HFFc6 (cell line): ENCODE measurements at regions not wholly inside any gene's neighbourhood (a gene's known extent, or its start where the extent isn't known, plus 50 kb on each side); places are given as distances from the start of the nearest gene placed in this dataset.

Source experiments
- DNase-seq: peaks from one replicate; pipeline ENCODE4 v3.0.0-alpha.2; 2018
- H3K27ac Mint-ChIP-seq: 2 replicates; pipeline ENCODE4 v1.8.0; 2020; ENCODE audit warnings: mild to moderate bottlenecking, mixed read lengths
- H3K27me3 Mint-ChIP-seq: 2 replicates; pipeline ENCODE4 v1.8.0; 2021; ENCODE audit warnings: mild to moderate bottlenecking, moderate library complexity, mixed read lengths; ENCODE audit not compliant: insufficient read depth
- H3K36me3 Mint-ChIP-seq: 2 replicates; pipeline ENCODE4 v1.8.0; 2021; ENCODE audit warnings: low read depth, mixed read lengths
- H3K4me1 Mint-ChIP-seq: 2 replicates; pipeline ENCODE4 v1.8.0; 2020; ENCODE audit warnings: low read depth, mixed read lengths
- H3K4me3 Mint-ChIP-seq: 2 replicates; pipeline ENCODE4 v1.8.0; 2020; ENCODE audit warnings: mild to moderate bottlenecking, moderate library complexity, mixed read lengths
- H3K9me3 Mint-ChIP-seq: 2 replicates; pipeline ENCODE4 v1.8.0; 2020; ENCODE audit warnings: mild to moderate bottlenecking, mixed read lengths
- TF ChIP-seq, protein P1 (sequence below): fragments of 200-600 bp; sonication (generic); IDR thresholded peaks from 2 replicates; pipeline ENCODE4 v1.5.0; 2021; ENCODE audit warnings: antibody characterized with exemption, mild to moderate bottlenecking

DNA sequence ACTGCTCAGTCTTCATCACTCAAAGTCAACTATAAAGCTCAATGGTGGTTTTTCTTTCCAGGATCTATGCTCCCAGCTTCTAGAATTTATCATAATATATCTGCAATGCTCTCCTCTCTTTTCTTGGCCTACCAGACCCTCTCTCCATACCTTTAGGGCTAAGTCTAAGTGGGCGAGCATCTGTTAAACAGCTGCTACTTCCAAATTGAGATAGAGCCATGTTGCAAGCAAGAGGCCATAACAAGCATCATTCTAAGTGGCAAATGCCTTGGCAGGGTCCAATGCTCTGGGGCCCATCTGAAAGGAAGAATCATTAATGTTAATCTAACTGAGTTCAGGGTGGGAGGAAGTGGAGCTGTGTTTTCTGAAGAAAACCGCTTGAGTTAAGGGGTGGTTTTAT lies 324.0 kb downstream of the TLR4 start:
- no peak overlapping the region for H3K27ac Mint-ChIP-seq
- peaks cover 19% of the 10 kb centered on the region for H3K9me3 Mint-ChIP-seq
- H3K4me1 Mint-ChIP-seq = no peaks in the 10 kb centered on the region
- TF ChIP-seq, protein P1, sequence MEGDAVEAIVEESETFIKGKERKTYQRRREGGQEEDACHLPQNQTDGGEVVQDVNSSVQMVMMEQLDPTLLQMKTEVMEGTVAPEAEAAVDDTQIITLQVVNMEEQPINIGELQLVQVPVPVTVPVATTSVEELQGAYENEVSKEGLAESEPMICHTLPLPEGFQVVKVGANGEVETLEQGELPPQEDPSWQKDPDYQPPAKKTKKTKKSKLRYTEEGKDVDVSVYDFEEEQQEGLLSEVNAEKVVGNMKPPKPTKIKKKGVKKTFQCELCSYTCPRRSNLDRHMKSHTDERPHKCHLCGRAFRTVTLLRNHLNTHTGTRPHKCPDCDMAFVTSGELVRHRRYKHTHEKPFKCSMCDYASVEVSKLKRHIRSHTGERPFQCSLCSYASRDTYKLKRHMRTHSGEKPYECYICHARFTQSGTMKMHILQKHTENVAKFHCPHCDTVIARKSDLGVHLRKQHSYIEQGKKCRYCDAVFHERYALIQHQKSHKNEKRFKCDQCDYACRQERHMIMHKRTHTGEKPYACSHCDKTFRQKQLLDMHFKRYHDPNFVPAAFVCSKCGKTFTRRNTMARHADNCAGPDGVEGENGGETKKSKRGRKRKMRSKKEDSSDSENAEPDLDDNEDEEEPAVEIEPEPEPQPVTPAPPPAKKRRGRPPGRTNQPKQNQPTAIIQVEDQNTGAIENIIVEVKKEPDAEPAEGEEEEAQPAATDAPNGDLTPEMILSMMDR = no peak
- no peak for DNase-seq
- H3K4me3 Mint-ChIP-seq = no peak overlapping the region
- no peaks in the 10 kb centered on the region; the same call in 1 of the 2 replicates for H3K27me3 Mint-ChIP-seq
- H3K36me3 Mint-ChIP-seq = no peaks in the 10 kb centered on the region; the same call in 1 of the 2 replicates

DNA sequence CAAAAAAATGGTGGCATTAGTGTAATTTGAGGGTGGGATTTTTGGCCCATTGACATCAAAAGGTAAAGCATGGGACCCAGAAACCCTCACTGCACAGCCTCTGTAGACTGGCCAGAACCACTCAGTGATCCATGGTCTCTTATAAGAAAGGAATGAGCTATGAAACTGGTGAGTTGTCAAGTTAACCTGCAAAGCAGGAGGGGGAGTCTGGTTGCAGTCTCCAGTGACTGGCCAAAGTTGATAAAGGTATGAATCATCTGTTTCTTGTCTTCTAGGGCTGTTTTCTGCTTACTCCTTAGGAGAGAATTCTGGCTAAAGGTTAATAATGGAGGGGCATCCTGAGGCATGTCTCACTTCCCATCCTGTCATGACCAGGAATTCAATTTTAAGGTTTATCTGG lies 325.2 kb downstream of the TLR4 start:
- TF ChIP-seq, protein P1 = no peak
- Mint-ChIP-seq H3K27me3 (no peaks in the 10 kb centered on the region; the same call in 1 of the 2 replicates), H3K36me3 (no peaks in the 10 kb centered on the region; the same call in 1 of the 2 replicates), H3K27ac (no peak overlapping the region), H3K9me3 (peaks cover 26% of the 10 kb centered on the region), H3K4me3 (no peak overlapping the region), H3K4me1 (no peaks in the 10 kb centered on the region)
- no peak for DNase-seq

DNA sequence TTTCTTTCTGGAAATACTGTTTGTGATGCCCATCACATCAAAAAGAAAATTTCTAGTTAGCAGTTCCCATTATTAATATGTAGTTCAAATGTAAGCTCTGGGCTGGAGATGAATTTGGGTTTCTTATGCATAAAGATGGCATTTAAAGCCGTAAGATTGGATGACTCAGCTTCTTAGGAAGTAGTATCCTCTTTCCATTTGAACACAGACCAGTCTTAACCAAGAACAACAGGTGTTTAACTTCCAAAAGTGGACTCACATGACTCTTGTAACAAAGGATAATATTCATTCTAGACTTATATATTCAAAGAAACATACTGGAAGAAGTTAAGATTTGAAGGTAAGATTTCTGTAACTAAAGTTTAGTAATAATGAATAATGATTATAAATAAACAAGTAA lies 330.5 kb downstream of the TLR4 start:
- H3K4me3 Mint-ChIP-seq = no peak overlapping the region

DNA sequence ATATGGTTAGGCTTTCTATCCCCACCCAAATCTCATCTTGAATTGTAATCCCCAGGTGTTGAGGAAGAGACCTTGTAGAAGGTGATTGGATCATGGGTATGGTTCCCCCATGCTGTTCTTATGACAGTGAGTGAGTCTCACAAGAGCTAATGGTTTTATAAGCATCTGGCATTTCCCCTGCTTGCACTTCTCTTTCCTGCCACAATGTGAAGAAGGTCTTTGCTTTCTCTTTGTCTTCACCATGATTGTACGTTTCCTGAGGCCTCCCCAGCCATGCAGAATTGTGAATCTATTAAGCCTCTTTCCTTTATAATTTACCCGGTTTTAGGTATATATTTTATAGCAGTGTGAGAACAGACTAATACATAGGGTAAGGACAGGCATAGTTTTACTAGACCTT lies 334.5 kb downstream of the TLR4 start:
- no peak overlapping the region for H3K4me3 Mint-ChIP-seq
- H3K27ac Mint-ChIP-seq = no peak overlapping the region
- H3K9me3 Mint-ChIP-seq = peaks cover 35% of the 10 kb centered on the region

More for the DNA sequence above, 330.5 kb downstream of the TLR4 start:
- Mint-ChIP-seq H3K36me3 (no peaks in the 10 kb centered on the region; the same call in 1 of the 2 replicates), H3K4me1 (no peaks in the 10 kb centered on the region), H3K27ac (no peak overlapping the region), H3K9me3 (peaks cover 32% of the 10 kb centered on the region), H3K27me3 (no peaks in the 10 kb centered on the region)
- TF ChIP-seq, protein P1 = no peak
- DNase-seq = no peak

DNA sequence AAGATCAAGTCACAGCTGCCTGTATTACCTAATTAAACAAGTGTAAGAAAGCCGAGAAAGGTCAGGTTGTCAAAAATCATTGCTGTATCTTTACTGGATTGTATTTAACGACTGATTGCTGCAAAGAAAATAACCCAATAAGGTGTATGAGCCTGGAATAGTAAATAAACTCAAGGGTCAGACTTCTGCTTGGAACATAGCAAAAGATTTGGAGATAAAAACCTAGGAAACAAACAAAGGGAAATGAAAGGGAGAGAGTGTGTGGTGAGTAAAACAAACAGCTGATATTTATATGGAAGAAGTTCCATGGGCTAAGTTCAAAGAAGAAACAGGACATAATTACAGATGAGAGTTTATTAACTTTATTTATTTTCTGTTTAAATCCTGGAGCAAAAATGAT lies 354.0 kb downstream of the TLR4 start:
- TF ChIP-seq, protein P1 = no peak
- no peaks in the 10 kb centered on the region for H3K36me3 Mint-ChIP-seq

More for the DNA sequence above, 334.5 kb downstream of the TLR4 start:
- Mint-ChIP-seq H3K36me3 (no peaks in the 10 kb centered on the region), H3K4me1 (no peaks in the 10 kb centered on the region), H3K27me3 (no peaks in the 10 kb centered on the region)
- no peak for DNase-seq
- TF ChIP-seq, protein P1 = no peak

More for the DNA sequence above, 354.0 kb downstream of the TLR4 start:
- Mint-ChIP-seq H3K4me3 (no peak overlapping the region), H3K4me1 (no peaks in the 10 kb centered on the region), H3K9me3 (peaks cover 17% of the 10 kb centered on the region), H3K27me3 (no peaks in the 10 kb centered on the region), H3K27ac (no peak overlapping the region)
- no peak for DNase-seq
